ENCODE measurements at regions not wholly inside any gene's neighbourhood (a gene's known extent, or its start where the extent isn't known, plus 50 kb on each side); places are given as distances from the start of the nearest gene placed in this dataset.
A peak's percentile ranks its signal among the peaks of the same experiment; 100 is the strongest.

DNA sequence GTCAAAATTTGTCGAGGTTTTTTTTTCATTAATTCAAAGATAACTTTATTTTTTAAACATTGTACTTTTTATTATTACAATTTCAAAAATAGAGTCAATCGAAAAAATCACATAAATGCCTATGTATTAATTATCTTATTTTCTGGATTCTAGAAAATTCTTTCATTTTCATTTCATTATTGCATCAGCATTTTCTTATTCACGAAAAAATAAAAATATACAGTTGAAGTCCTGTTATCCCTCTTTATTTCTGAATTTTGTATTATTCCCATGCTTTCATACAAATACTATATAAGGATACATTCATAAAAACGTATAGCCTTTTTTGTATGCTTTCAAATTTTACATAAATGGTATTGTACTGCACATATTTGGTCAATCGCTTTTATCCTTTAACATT, 681.0 kb upstream of the USP24 start:
- Histone ChIP-seq H4K20me1 (ENCODE audit: insufficient read depth, low read length) (no peaks in the 10 kb centered on the region), H3K4me3 (ENCODE audit: low read length) (no peak overlapping the region), H3K27ac (ENCODE audit: low read length) (no peak overlapping the region), H3K27me3 (ENCODE audit: low read depth, low read length) (no peaks in the 10 kb centered on the region), H3K36me3 (replicated peaks; ENCODE audit: low read depth, low read length) (no peaks in the 10 kb centered on the region), H3K9ac (ENCODE audit: low read length) (no peak overlapping the region), H3K9me3 (ENCODE audit: insufficient read depth, low read length) (no peaks in the 10 kb centered on the region), H3K4me1 (ENCODE audit: low read length) (no peaks in the 10 kb centered on the region), H3K4me2 (ENCODE audit: low read length) (no peak overlapping the region), H2AFZ (ENCODE audit: low read depth, low read length) (no peak overlapping the region), H3K79me2 (ENCODE audit: low read length) (no peaks in the 10 kb centered on the region)
- TF ChIP-seq, protein P1, sequence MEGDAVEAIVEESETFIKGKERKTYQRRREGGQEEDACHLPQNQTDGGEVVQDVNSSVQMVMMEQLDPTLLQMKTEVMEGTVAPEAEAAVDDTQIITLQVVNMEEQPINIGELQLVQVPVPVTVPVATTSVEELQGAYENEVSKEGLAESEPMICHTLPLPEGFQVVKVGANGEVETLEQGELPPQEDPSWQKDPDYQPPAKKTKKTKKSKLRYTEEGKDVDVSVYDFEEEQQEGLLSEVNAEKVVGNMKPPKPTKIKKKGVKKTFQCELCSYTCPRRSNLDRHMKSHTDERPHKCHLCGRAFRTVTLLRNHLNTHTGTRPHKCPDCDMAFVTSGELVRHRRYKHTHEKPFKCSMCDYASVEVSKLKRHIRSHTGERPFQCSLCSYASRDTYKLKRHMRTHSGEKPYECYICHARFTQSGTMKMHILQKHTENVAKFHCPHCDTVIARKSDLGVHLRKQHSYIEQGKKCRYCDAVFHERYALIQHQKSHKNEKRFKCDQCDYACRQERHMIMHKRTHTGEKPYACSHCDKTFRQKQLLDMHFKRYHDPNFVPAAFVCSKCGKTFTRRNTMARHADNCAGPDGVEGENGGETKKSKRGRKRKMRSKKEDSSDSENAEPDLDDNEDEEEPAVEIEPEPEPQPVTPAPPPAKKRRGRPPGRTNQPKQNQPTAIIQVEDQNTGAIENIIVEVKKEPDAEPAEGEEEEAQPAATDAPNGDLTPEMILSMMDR (IDR thresholded peaks at IDR 0.05; ENCODE audit: low read depth, low read length), result no peak
- no peak for TF ChIP-seq EZH2phosphoT487 (IDR thresholded peaks at IDR 0.05; ENCODE audit: low read depth)

DNA sequence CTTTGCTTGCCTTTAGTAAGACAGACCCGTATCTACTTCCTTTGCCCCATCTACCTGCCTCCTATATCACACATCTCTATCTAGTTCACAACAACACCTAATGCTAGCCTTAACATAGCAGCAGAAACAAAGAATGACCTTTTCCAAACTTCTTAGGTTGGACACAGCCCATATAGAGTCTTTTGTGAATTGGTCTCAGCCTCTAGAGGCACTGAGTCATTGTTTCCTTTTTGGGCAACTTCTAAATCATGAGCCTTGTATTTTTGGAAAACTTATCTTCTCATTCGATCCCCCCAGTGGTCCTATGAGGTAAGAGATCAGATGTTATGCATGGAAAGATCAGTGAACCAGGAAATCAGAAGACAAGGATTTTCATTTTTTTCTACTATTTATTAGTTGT, 679.4 kb upstream of the USP24 start:
- no peaks in the 10 kb centered on the region for H3K27me3 ChIP-seq (ENCODE audit: low read depth, low read length)
- no peaks in the 10 kb centered on the region for H3K9me3 ChIP-seq (ENCODE audit: insufficient read depth, low read length)
- no peaks in the 10 kb centered on the region for H3K4me1 ChIP-seq (ENCODE audit: low read length)
- no peak overlapping the region for H3K27ac ChIP-seq (ENCODE audit: low read length)
- H3K36me3 ChIP-seq (replicated peaks; ENCODE audit: low read depth, low read length), result no peaks in the 10 kb centered on the region
- no peak overlapping the region for H3K4me2 ChIP-seq (ENCODE audit: low read length)
- no peak overlapping the region for H2AFZ ChIP-seq (ENCODE audit: low read depth, low read length)
- no peak overlapping the region for H3K9ac ChIP-seq (ENCODE audit: low read length)
- H3K4me3 ChIP-seq (ENCODE audit: low read length), result no peak overlapping the region
- TF ChIP-seq EZH2phosphoT487 (IDR thresholded peaks at IDR 0.05; ENCODE audit: low read depth), result no peak
- TF ChIP-seq, protein P1 (IDR thresholded peaks at IDR 0.05; ENCODE audit: low read depth, low read length), result no peak
- H4K20me1 ChIP-seq (ENCODE audit: insufficient read depth, low read length), result no peaks in the 10 kb centered on the region
- H3K79me2 ChIP-seq (ENCODE audit: low read length), result no peaks in the 10 kb centered on the region

DNA sequence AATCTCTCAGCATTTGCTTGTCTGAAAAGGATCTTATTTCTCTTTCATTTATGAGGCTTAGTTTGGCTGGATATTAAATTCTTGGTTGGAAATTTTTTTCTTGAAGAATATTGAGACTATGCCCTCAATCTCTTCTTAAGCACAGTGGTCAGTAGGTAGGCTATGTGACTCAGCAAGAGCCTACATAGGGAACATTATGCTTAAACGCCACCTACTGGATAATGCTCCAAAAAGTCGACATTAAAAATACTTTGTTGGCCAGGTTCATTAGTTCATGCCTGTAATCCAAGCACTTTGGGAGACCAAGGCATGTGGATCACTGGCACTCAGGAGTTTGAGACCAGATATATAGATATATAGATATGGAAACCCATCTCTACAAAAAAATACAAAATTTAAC, 678.0 kb upstream of the USP24 start:
- no peak overlapping the region for H3K9ac ChIP-seq (ENCODE audit: low read length)
- H3K4me2 ChIP-seq (ENCODE audit: low read length), result no peak overlapping the region
- no peaks in the 10 kb centered on the region for H4K20me1 ChIP-seq (ENCODE audit: insufficient read depth, low read length)
- no peak overlapping the region for H3K4me3 ChIP-seq (ENCODE audit: low read length)
- no peak overlapping the region for H3K27ac ChIP-seq (ENCODE audit: low read length)
- H3K27me3 ChIP-seq (ENCODE audit: low read depth, low read length), result peaks cover 2% of the 10 kb centered on the region; the same call in 1 of the 2 replicates
- TF ChIP-seq, protein P1 (IDR thresholded peaks at IDR 0.05; ENCODE audit: low read depth, low read length), result peak; percentile 34
- no peak for TF ChIP-seq EZH2phosphoT487 (IDR thresholded peaks at IDR 0.05; ENCODE audit: low read depth)
- no peak overlapping the region for H2AFZ ChIP-seq (ENCODE audit: low read depth, low read length)
- H3K9me3 ChIP-seq (ENCODE audit: insufficient read depth, low read length), result no peaks in the 10 kb centered on the region
- no peaks in the 10 kb centered on the region for H3K36me3 ChIP-seq (replicated peaks; ENCODE audit: low read depth, low read length)
- H3K4me1 ChIP-seq (ENCODE audit: low read length), result no peaks in the 10 kb centered on the region
- H3K79me2 ChIP-seq (ENCODE audit: low read length), result no peaks in the 10 kb centered on the region

DNA sequence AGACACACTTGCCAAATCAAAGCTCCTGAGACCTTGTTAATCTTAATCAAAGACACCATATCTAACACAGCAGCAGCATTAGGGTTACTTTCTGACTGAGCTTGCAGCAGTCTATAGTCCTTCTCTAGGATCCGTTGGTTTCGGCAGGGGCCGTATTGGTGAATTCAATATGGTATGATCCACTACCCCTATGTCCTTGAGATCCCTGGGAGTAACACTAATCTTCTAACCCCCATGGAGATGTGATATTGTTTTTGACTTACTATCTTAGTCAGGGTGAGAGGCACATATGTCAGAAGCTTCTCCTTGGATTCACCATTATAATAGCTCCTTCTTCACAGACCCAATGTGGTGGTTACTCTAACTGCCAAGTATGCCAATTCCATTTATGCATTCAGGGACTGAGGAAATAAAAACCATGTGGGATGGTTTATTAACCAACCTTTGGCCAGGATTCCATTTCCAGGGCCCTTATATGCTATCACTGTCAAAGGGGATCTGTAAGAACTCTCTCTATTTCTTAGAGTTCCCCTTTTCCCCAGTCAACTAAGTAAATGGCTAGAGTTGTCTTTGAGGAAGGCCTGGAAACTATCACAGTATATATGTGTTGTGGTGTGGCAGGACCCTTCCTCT, 673.6 kb upstream of the USP24 start:
- H4K20me1 ChIP-seq (ENCODE audit: insufficient read depth, low read length), result no peaks in the 10 kb centered on the region
- H3K79me2 ChIP-seq (ENCODE audit: low read length), result no peaks in the 10 kb centered on the region
- H3K9ac ChIP-seq (ENCODE audit: low read length), result no peak overlapping the region
- no peak overlapping the region for H3K4me3 ChIP-seq (ENCODE audit: low read length)
- no peaks in the 10 kb centered on the region for H3K4me1 ChIP-seq (ENCODE audit: low read length)
- no peak for TF ChIP-seq EZH2phosphoT487 (IDR thresholded peaks at IDR 0.05; ENCODE audit: low read depth)
- TF ChIP-seq, protein P1 (IDR thresholded peaks at IDR 0.05; ENCODE audit: low read depth, low read length), result no peak
- H2AFZ ChIP-seq (ENCODE audit: low read depth, low read length), result no peak overlapping the region
- H3K27ac ChIP-seq (ENCODE audit: low read length), result no peak overlapping the region
- H3K27me3 ChIP-seq (ENCODE audit: low read depth, low read length), result peaks cover 5% of the 10 kb centered on the region; the same call in 1 of the 2 replicates
- no peak overlapping the region for H3K4me2 ChIP-seq (ENCODE audit: low read length)
- no peaks in the 10 kb centered on the region for H3K9me3 ChIP-seq (ENCODE audit: insufficient read depth, low read length)
- no peaks in the 10 kb centered on the region for H3K36me3 ChIP-seq (replicated peaks; ENCODE audit: low read depth, low read length)

Measured in OCI-LY3 (cell line).